Esophagus squamous epithelium (tissue), 4 donors: ENCODE measurements at regions not wholly inside any gene's neighbourhood (a gene's known extent, or its start where the extent isn't known, plus 50 kb on each side); places are given as distances from the start of the nearest gene placed in this dataset.

ENCODE experiments used
- CTCF ChIP-seq, 6 experiments: fragments of 450-650 bp in 4 of 6; fragments of 200-600 bp in 2 of 6; sonication (generic) in 2 of 6; IDR thresholded peaks; one replicate each; pipeline ENCODE4 v1.5.1; 2016 to 2019; ENCODE audit warnings: antibody characterized with exemption in 6 of 6, mild to moderate bottlenecking in 4 of 6, moderate library complexity in 4 of 6
- POLR2A ChIP-seq, 4 donors: fragments of 450-650 bp; IDR thresholded peaks; one replicate each; pipeline ENCODE4 v1.6.1; 2017; ENCODE audit warnings: antibody characterized with exemption in 4 of 4, mild to moderate bottlenecking in 4 of 4, moderate library complexity in 3 of 4

DNA sequence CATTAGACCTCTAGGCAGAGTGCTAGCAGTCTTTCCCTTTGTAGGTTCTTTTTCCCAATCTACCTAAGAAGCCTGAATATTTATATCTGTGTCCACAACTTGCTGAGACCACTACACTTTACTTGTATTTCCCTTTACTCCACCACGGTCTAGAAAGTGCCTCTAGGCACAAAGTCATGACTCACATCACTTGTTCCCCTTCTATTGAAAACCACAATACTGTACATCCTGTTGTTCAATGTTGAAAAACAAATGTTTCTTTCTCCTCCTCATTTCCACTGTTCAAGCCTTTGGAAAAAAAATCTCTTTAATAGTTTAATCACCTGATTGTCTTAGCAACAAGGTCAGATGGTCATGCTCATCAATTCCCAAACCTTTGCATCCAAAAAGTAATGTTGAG, 326.7 kb downstream of the GUCY2F start:
- TF ChIP-seq POLR2A (IDR thresholded peaks at IDR 0.05) (no peak), CTCF (IDR thresholded peaks at IDR 0.05) (no peak)
